SU-DHL-6 (cell line): ENCODE measurements at regions not wholly inside any gene's neighbourhood (a gene's known extent, or its start where the extent isn't known, plus 50 kb on each side); places are given as distances from the start of the nearest gene placed in this dataset.

ENCODE experiments used
- CTCF ChIP-seq: fragments of 200-600 bp; sonication (generic); IDR thresholded peaks from one replicate; pipeline ENCODE4 v1.5.1; 2017; ENCODE audit warnings: antibody characterized with exemption, mild to moderate bottlenecking, low read length, moderate library complexity; ENCODE audit not compliant: insufficient read depth, poor library complexity, severe bottlenecking
- EZH2phosphoT487 ChIP-seq: fragments of 200-600 bp; sonication (generic), shearing (Covaris generic); conservative IDR thresholded peaks from 2 replicates; pipeline ENCODE4 v1.6.1; 2018; ENCODE audit warnings: mild to moderate bottlenecking, antibody characterized with exemption, low read length, moderate library complexity, mixed read lengths

GRCh38 chr1:173356191-173356762 is 120.9 kb upstream of the PRDX6 start:
- no peak for TF ChIP-seq EZH2phosphoT487
- no peak for TF ChIP-seq CTCF
